Omental fat pad (tissue), 3 donors: ENCODE measurements at regions not wholly inside any gene's neighbourhood (a gene's known extent, or its start where the extent isn't known, plus 50 kb on each side); places are given as distances from the start of the nearest gene placed in this dataset.

Source experiments
- ATAC-seq: fragments of 150-250 bp; one replicate; pipeline ENCODE4 v1.9.1; 2016; ENCODE audit warnings: mild to moderate bottlenecking, moderate library complexity; ENCODE audit not compliant: low FRiP score
- DNase-seq: peaks from one replicate; pipeline ENCODE4 v3.0.0-alpha.2; 2019; ENCODE audit warnings: low spot score
- CTCF ChIP-seq, 3 donors: fragments of 450-650 bp; IDR thresholded peaks; one replicate each; pipeline ENCODE4 v1.5.1; 2016 to 2017; ENCODE audit warnings: antibody characterized with exemption in 3 of 3, mild to moderate bottlenecking in 3 of 3, moderate library complexity in 2 of 3

- ATAC-seq (no peak), DNase-seq (no peak)
- TF ChIP-seq CTCF (IDR thresholded peaks at IDR 0.05) = no peak
Observed at GRCh38 chr2:158042666-158043065, 59.0 kb upstream of the UPP2 start.

GRCh38 chr2:158042245-158042644, 59.4 kb upstream of the UPP2 start:
- no peak for TF ChIP-seq CTCF (IDR thresholded peaks at IDR 0.05)
- DNase-seq = no peak
- no peak for ATAC-seq

- TF ChIP-seq CTCF (IDR thresholded peaks at IDR 0.05) = no peak
- no peak for DNase-seq
- ATAC-seq = no peak
Observed at GRCh38 chr2:158041400-158041799, 60.3 kb upstream of the UPP2 start.

- ATAC-seq = no peak
- no peak for TF ChIP-seq CTCF (IDR thresholded peaks at IDR 0.05)
Observed at GRCh38 chr2:158038901-158039300, 62.8 kb upstream of the UPP2 start.

GRCh38 chr2:158034198-158034866, 67.3 kb upstream of the UPP2 start:
- ATAC-seq = no peak
- no peak for DNase-seq
- TF ChIP-seq CTCF (IDR thresholded peaks at IDR 0.05) = no peak

More at GRCh38 chr2:158038901-158039300, 62.8 kb upstream of the UPP2 start:
- DNase-seq = no peak

- DNase-seq (no peak), ATAC-seq (no peak)
- TF ChIP-seq CTCF (IDR thresholded peaks at IDR 0.05) = no peak
Observed at GRCh38 chr2:158031371-158031770, 70.3 kb upstream of the UPP2 start.

- DNase-seq = no peak
- TF ChIP-seq CTCF (IDR thresholded peaks at IDR 0.05) = no peak
- ATAC-seq = no peak
Observed at GRCh38 chr2:158025255-158025996, 76.2 kb upstream of the UPP2 start.
